Right lobe of liver (tissue), 6 donors: ENCODE measurements at regions not wholly inside any gene's neighbourhood (a gene's known extent, or its start where the extent isn't known, plus 50 kb on each side); places are given as distances from the start of the nearest gene placed in this dataset.

Experiments
- ATAC-seq, 4 donors: fragments of 200-7000 bp; cut with Tn5 transposase; one replicate each; pipeline ENCODE4 v1.9.1; 2020; ENCODE audit warnings: mild to moderate bottlenecking in 4 of 4, moderate library complexity in 4 of 4
- DNase-seq, 3 donors: peaks; one replicate each; pipeline ENCODE4 v3.0.0-alpha.2; 2020
- H3K27ac ChIP-seq, 3 donors: fragments of 200-600 bp; one replicate each; pipeline ENCODE4 v1.8.0; 2022
- H3K27me3 ChIP-seq, 2 donors: fragments of 200-600 bp; one replicate each; pipeline ENCODE4 v1.8.0; 2022
- H3K36me3 ChIP-seq, 4 donors: fragments of 200-600 bp; sonication (generic) in 1 of 4; one replicate each; pipeline versions ENCODE4 v1.5.1 to v1.8.0; 2017 to 2022; ENCODE audit warnings: control low read depth in 1 of 4
- H3K4me1 ChIP-seq, 4 donors: fragments of 200-600 bp; sonication (generic) in 1 of 4; one replicate each; pipeline versions ENCODE4 v1.5.1 to v1.8.0; 2017 to 2022; ENCODE audit warnings: control low read depth in 1 of 4
- H3K4me3 ChIP-seq, 3 donors: fragments of 200-600 bp; one replicate each; pipeline ENCODE4 v1.8.0; 2022
- H3K9me3 ChIP-seq, 4 donors: fragments of 200-600 bp; sonication (generic) in 1 of 4; one replicate each; pipeline versions ENCODE4 v1.5.1 to v1.8.0; 2017 to 2022; ENCODE audit warnings: control low read depth in 1 of 4
- POLR2A ChIP-seq: fragments of 450-650 bp; IDR thresholded peaks from one replicate; pipeline ENCODE4 v1.6.1; 2017; ENCODE audit warnings: antibody characterized with exemption, mild to moderate bottlenecking
- WGBS: methylation state at CpG from one replicate; pipeline ENCODE4 v1.1.6; 2018; ENCODE audit warnings: low coverage, low lambda C conversion rate; ENCODE audit not compliant: insufficient coverage; ENCODE audit errors: missing lambda C conversion rate; 5-methylcytosine and 5-hydroxymethylcytosine counted together
- intact Hi-C, 2 donors: fragments of 100-400 bp; cut with DNase I; formaldehyde crosslinking; loops; one replicate each; pipeline versions ENCODE4 v1.11.2 to v1.14.1; 2022
- TF ChIP-seq, protein P1 (sequence below), 4 donors: fragments of 200-600 bp in 3 of 4; fragments of 450-650 bp in 1 of 4; IDR thresholded peaks; one replicate each; pipeline versions ENCODE4 v1.5.1 to v1.8.0; 2016 to 2022; ENCODE audit warnings: antibody characterized with exemption in 4 of 4, mild to moderate bottlenecking in 2 of 4
- donor health status: DM: no; HTN: yes; CAD: no.
- donor health status: DM: no; HTN: no; CAD: no.
- donor health status: DM: no; HTN: no; CAD: no.
- donor health status: DM: no; HTN: yes; CAD: no.
- donor health status: DM: no; HTN: yes; CAD: no.

DNA sequence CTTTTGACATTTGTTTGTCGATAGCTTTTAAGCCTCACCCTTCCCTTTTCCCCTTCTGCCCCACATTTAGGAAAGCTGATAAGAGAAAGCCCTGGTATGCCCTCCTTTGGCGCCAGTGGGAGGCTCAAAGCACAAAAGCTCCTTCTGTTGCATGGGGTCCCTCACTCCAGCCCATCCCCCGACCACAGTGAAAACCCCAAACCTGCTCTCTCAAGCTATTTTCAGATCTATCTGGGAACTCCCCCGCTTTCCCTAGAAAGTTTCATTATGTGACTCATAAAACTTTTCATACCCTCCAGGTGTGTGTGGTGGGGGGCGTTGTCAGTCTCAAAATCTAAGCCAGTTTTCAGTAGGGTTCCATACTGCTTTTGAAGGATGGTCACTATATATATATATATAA, 259.0 kb upstream of the PCDH7 start:
- no peak overlapping the region for H3K4me3 ChIP-seq
- intact Hi-C loops, result no loop called here
- no peaks in the 10 kb centered on the region for H3K27me3 ChIP-seq
- DNase-seq, result no peak
- TF ChIP-seq, protein P1, sequence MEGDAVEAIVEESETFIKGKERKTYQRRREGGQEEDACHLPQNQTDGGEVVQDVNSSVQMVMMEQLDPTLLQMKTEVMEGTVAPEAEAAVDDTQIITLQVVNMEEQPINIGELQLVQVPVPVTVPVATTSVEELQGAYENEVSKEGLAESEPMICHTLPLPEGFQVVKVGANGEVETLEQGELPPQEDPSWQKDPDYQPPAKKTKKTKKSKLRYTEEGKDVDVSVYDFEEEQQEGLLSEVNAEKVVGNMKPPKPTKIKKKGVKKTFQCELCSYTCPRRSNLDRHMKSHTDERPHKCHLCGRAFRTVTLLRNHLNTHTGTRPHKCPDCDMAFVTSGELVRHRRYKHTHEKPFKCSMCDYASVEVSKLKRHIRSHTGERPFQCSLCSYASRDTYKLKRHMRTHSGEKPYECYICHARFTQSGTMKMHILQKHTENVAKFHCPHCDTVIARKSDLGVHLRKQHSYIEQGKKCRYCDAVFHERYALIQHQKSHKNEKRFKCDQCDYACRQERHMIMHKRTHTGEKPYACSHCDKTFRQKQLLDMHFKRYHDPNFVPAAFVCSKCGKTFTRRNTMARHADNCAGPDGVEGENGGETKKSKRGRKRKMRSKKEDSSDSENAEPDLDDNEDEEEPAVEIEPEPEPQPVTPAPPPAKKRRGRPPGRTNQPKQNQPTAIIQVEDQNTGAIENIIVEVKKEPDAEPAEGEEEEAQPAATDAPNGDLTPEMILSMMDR (IDR thresholded peaks at IDR 0.05), result no peak
- TF ChIP-seq POLR2A, result no peak
- no peaks in the 10 kb centered on the region for H3K36me3 ChIP-seq
- WGBS, result 49% methylated on average over 5 of the region's 5 CpGs
- no peaks in the 10 kb centered on the region for H3K4me1 ChIP-seq
- H3K9me3 ChIP-seq, result no peaks in the 10 kb centered on the region
- H3K27ac ChIP-seq, result no peak overlapping the region
- no peak for ATAC-seq

DNA sequence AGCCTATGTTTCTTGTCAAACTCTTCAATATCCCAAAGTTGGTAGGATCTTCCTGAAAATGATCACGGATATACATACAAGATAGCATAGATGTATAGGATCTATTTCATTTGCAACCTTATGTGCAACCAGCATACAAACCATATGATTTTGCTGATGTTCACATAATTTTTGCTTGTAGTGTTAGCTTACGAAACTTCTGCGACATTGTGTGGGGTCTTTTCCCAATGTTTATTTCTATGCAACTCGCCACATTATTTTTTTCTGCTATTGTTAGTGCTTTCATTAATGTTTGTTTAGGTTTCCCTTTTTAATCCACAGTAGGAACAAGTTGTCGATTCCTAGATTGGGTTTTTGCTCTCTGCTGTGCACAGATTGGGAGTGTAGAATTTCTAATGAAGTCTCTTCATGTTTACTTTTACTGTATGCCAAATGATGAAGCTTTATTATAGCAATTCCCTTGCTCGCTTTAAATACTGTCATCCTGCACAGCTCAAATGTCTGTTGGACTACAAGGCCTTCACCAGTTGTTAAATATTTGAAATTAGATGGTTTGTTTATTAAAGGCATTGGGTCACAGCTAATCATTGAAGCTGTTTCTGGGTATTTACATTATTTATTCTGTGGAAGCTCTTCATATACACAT, 257.6 kb upstream of the PCDH7 start:
- Histone ChIP-seq H3K27ac (no peak overlapping the region), H3K9me3 (no peaks in the 10 kb centered on the region), H3K4me3 (no peak overlapping the region), H3K36me3 (no peaks in the 10 kb centered on the region), H3K4me1 (no peaks in the 10 kb centered on the region), H3K27me3 (no peaks in the 10 kb centered on the region)
- 55% methylated on average over 6 of the region's 6 CpGs for WGBS
- DNase-seq (no peak), ATAC-seq (no peak)
- intact Hi-C loops, result no loop called here
- no peak for TF ChIP-seq POLR2A
- TF ChIP-seq, protein P1 (IDR thresholded peaks at IDR 0.05), result no peak

DNA sequence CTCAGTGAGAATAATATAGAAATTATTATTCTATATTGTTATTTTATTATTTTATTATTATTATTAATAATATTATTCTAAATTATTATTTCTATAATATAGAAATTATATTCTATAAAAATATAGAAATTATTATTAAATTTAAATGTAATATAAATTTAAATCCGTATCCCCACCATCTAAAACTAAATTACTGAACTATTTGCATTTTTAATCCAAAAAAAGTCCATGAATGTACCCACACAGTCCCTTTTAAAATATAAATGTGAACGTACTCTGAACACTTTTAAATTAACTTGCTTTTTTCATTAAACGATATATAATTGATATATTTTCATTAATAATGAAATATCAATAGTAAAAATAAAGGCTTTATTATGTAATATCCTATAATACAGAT, 248.3 kb upstream of the PCDH7 start:
- ATAC-seq, result no peak
- Histone ChIP-seq H3K27me3 (no peaks in the 10 kb centered on the region), H3K27ac (no peak overlapping the region), H3K4me1 (no peaks in the 10 kb centered on the region), H3K36me3 (no peaks in the 10 kb centered on the region), H3K9me3 (no peaks in the 10 kb centered on the region), H3K4me3 (no peak overlapping the region)
- DNase-seq, result no peak
- 33% methylated on average over 3 of the region's 3 CpGs for WGBS
- TF ChIP-seq, protein P1 (IDR thresholded peaks at IDR 0.05), result no peak
- TF ChIP-seq POLR2A, result no peak
- intact Hi-C loops, result no loop called here

DNA sequence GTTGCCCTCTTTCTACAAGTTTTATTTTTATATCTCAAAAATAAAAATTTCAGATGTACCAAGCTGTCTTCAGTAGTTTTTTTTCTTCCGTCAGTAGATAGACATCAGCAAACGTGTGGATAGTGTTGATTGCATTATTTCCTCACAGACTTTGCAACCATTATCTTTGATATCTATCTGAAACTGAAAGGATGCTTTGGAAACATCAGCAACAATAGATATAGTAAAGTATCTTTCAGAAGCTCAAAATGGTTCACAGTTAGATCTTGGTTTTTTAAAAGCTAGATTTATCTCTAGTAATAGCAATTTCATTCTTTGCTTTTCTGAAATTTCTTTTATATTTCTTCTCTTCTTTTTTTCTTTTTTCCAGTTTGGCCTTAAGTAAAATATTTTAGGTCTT, 246.9 kb upstream of the PCDH7 start:
- ATAC-seq (no peak), DNase-seq (no peak)
- TF ChIP-seq, protein P1 (IDR thresholded peaks at IDR 0.05), result no peak
- TF ChIP-seq POLR2A, result no peak
- Histone ChIP-seq H3K27ac (no peak overlapping the region), H3K27me3 (no peaks in the 10 kb centered on the region), H3K4me3 (no peak overlapping the region), H3K9me3 (no peaks in the 10 kb centered on the region), H3K36me3 (no peaks in the 10 kb centered on the region), H3K4me1 (no peaks in the 10 kb centered on the region)
- intact Hi-C loops, result no loop called here
- 18% methylated on average over 2 of the region's 2 CpGs for WGBS

DNA sequence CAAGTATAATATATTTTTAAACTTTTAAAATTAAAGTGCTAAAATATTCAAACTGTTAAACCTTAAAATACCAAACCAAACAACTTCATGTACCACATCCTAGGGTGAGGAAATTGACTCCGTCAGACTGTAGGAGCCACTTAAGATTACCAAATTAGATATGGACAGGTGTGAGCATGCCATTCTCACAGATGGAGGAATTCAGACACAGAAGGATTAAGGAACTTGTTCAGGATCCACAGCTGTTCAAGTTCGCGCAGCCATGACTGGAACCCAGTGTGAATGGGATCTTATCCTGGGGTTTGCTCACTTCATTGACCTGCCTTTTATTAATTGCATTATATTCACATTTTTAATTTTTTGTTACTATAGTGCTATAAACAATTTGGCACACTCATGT, 224.9 kb upstream of the PCDH7 start:
- Histone ChIP-seq H3K9me3 (no peaks in the 10 kb centered on the region), H3K27ac (no peak overlapping the region), H3K36me3 (no peaks in the 10 kb centered on the region), H3K4me1 (no peaks in the 10 kb centered on the region), H3K27me3 (no peaks in the 10 kb centered on the region), H3K4me3 (no peak overlapping the region)
- ATAC-seq, result no peak
- intact Hi-C loops, result no loop called here
- TF ChIP-seq, protein P1 (IDR thresholded peaks at IDR 0.05), result no peak
- no peak for TF ChIP-seq POLR2A
- DNase-seq, result no peak
- 74% methylated on average over 3 of the region's 3 CpGs for WGBS
